T-cell (primary cell): ENCODE measurements at regions not wholly inside any gene's neighbourhood (a gene's known extent, or its start where the extent isn't known, plus 50 kb on each side); places are given as distances from the start of the nearest gene placed in this dataset.
"Not testable (repeated sequence)": the region's sequence is repeated elsewhere in the genome, so short reads cannot be mapped to it uniquely, and the experiment has no call there.

Experiments
- ATAC-seq, 4 experiments: fragments of 200-7000 bp in 3 of 4; fragments of 150-1000 bp in 1 of 4; cut with Tn5 transposase; replicated peaks in 1 of 4; 1 replicate in 3 of 4; 2 replicates in 1 of 4; pipeline ENCODE4 v1.10.0; 2021; ENCODE audit warnings: moderate library complexity in 3 of 4, mild to moderate bottlenecking in 2 of 4, moderate number of reproducible peaks in 1 of 4
- CTCF ChIA-PET, 2 donors: fragments of 300-600 bp; sonication (Branson Sonifier 250); formaldehyde crosslinking; loops; one replicate each; lab custom pipeline; 2022; ENCODE audit warnings: antibody characterized with exemption in 2 of 2; lab: Charles Lee
- POLR2A ChIA-PET, 2 donors: fragments of 300-600 bp; sonication (Branson Sonifier 250); formaldehyde crosslinking; loops; one replicate each; lab custom pipeline; 2022; ENCODE audit warnings: antibody characterized with exemption in 2 of 2; lab: Charles Lee
- DNase-seq, 35 experiments: peaks; one replicate each; pipeline versions ENCODE4 v3.0.0 to v3.0.0-alpha.2; 2013 to 2023
- H3K27ac ChIP-seq: one replicate; pipeline ENCODE4 v1.5.1; 2013; ENCODE audit warnings: low read length
- H3K27me3 ChIP-seq, 2 experiments: replicated peaks in 1 of 2; 1 replicate in 1 of 2; 2 replicates in 1 of 2; pipeline versions ENCODE4 v1.6.1 to v1.7.0; 2013; ENCODE audit warnings: low read length in 1 of 2, mixed read lengths in 1 of 2; ENCODE audit not compliant: control insufficient read depth in 2 of 2, insufficient read depth in 2 of 2; ENCODE audit errors: extremely low read depth in 1 of 2
- H3K36me3 ChIP-seq, 2 donors: 1 replicate in 1 of 2; 2 replicates in 1 of 2; pipeline versions ENCODE4 v1.6.1 to v1.7.0; 2013; ENCODE audit warnings: low read length in 1 of 2; ENCODE audit not compliant: control insufficient read depth in 2 of 2, insufficient read depth in 1 of 2; ENCODE audit errors: extremely low read depth in 1 of 2
- H3K4me1 ChIP-seq, 2 experiments: 1 replicate in 1 of 2; 2 replicates in 1 of 2; pipeline versions ENCODE4 v1.6.1 to v1.7.0; 2013; ENCODE audit warnings: low read length in 2 of 2, mixed read lengths in 1 of 2; ENCODE audit not compliant: insufficient read depth in 2 of 2, control insufficient read depth in 1 of 2; ENCODE audit errors: extremely low read depth in 1 of 2
- H3K4me3 ChIP-seq, 2 donors: 1 replicate in 1 of 2; 2 replicates in 1 of 2; pipeline versions ENCODE4 v1.5.1 to v1.7.0; 2013; ENCODE audit warnings: mild to moderate bottlenecking in 2 of 2, low read length in 1 of 2, moderate library complexity in 1 of 2; ENCODE audit not compliant: control insufficient read depth in 1 of 2; ENCODE audit errors: extremely low read depth in 1 of 2
- H3K9me3 ChIP-seq: 2 replicates; pipeline ENCODE4 v1.7.0; 2013
- H3K27ac Mint-ChIP-seq, 2 donors: one replicate each; pipeline ENCODE4 v1.8.0; 2020 to 2021; ENCODE audit warnings: mild to moderate bottlenecking in 2 of 2, mixed read lengths in 2 of 2
- H3K27me3 Mint-ChIP-seq, 2 donors: one replicate each; pipeline ENCODE4 v1.8.0; 2021 to 2022; ENCODE audit warnings: mixed read lengths in 2 of 2
- H3K36me3 Mint-ChIP-seq: one replicate; pipeline ENCODE4 v1.8.0; 2021; ENCODE audit warnings: mixed read lengths
- H3K4me1 Mint-ChIP-seq, 3 donors: one replicate each; pipeline ENCODE4 v1.8.0; 2020 to 2022; ENCODE audit warnings: mixed read lengths in 3 of 3, mild to moderate bottlenecking in 1 of 3
- H3K4me3 Mint-ChIP-seq, 3 donors: one replicate each; pipeline ENCODE4 v1.8.0; 2020 to 2022; ENCODE audit warnings: mild to moderate bottlenecking in 3 of 3, mixed read lengths in 3 of 3, moderate library complexity in 3 of 3
- H3K9me3 Mint-ChIP-seq, 3 donors: one replicate each; pipeline ENCODE4 v1.8.0; 2020 to 2022; ENCODE audit warnings: mixed read lengths in 3 of 3
- WGBS: methylation state at CpG from one replicate; pipeline ENCODE4 v1.1.5; 2013; ENCODE audit warnings: missing lambda C conversion rate; ENCODE audit not compliant: insufficient coverage; 5-methylcytosine and 5-hydroxymethylcytosine counted together

DNA sequence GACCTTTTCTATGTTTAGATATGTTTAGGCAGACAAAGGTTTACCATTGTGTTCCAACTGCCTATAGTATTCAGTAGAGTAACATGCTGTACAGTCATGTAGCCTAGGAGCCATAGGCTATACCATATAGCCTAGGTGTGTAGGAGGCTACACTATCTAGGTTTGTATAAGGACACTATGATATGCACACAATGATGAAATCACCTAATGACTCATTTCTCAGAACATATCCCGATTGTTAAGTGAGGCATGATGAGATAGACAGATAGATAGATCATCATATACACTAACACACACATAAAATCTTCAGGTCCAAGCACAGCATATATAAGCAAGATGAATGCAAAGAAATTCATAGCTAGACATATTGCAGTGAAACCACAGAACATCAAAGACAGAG lies 177.4 kb downstream of the NPIPA8 start:
- H3K27ac Mint-ChIP-seq, ATAC-seq, H3K27me3 ChIP-seq, POLR2A ChIA-PET, H3K4me3 ChIP-seq, H3K4me3 Mint-ChIP-seq, H3K4me1 Mint-ChIP-seq, H3K9me3 ChIP-seq, DNase-seq, H3K4me1 ChIP-seq, H3K36me3 ChIP-seq, H3K27ac ChIP-seq, H3K9me3 Mint-ChIP-seq, H3K36me3 Mint-ChIP-seq, CTCF ChIA-PET: not testable (repeated sequence)
- peaks cover 11 to 13% of the 10 kb centered on the region in 2 donors for H3K27me3 Mint-ChIP-seq
- no CpG with 5 or more reads among the region's 1 CpG for WGBS

DNA sequence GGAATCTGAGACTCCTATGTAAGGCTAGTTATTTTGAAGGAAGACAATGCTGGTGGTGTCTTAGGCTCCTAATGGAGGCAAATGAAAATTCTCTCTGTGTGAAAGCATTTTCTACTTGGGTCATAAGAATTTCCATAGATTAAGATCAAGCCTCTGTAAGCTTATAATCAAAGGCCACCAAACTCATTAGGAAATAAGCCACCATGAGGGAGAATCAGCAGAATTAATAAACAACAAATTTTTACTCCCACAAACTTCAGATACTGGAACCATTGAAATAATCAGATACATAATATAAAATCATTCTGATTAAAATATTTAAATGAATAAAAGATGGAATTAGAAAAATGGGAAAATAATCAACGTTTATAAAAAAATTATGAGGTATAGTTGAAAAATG lies 178.7 kb downstream of the NPIPA8 start:
- H3K27me3 ChIP-seq, CTCF ChIA-PET, H3K36me3 ChIP-seq, H3K4me1 ChIP-seq, H3K9me3 ChIP-seq, H3K9me3 Mint-ChIP-seq, DNase-seq, ATAC-seq, H3K4me3 ChIP-seq, H3K27ac ChIP-seq, H3K36me3 Mint-ChIP-seq, H3K27ac Mint-ChIP-seq, H3K4me1 Mint-ChIP-seq, H3K4me3 Mint-ChIP-seq, POLR2A ChIA-PET: not testable (repeated sequence)
- no CpG with 5 or more reads among the region's 1 CpG for WGBS
- peaks cover 11 to 13% of the 10 kb centered on the region in 2 donors for H3K27me3 Mint-ChIP-seq

- CTCF ChIA-PET, H3K4me1 ChIP-seq, H3K4me3 ChIP-seq, H3K27ac ChIP-seq, H3K36me3 Mint-ChIP-seq, H3K4me3 Mint-ChIP-seq, ATAC-seq, H3K27ac Mint-ChIP-seq, H3K4me1 Mint-ChIP-seq, H3K9me3 ChIP-seq, H3K36me3 ChIP-seq, DNase-seq, POLR2A ChIA-PET, H3K9me3 Mint-ChIP-seq, H3K27me3 ChIP-seq: not testable (repeated sequence)
- H3K27me3 Mint-ChIP-seq = peaks cover 9 to 16% of the 10 kb centered on the region in 2 donors
- no CpG with 5 or more reads among the region's 6 CpGs for WGBS
Observed at GRCh38 chr16:18152832-18153231, 183.7 kb downstream of the NPIPA8 start.

- H3K27ac ChIP-seq, H3K9me3 Mint-ChIP-seq, H3K36me3 ChIP-seq, H3K9me3 ChIP-seq, ATAC-seq, H3K36me3 Mint-ChIP-seq, H3K4me3 Mint-ChIP-seq, H3K4me3 ChIP-seq, H3K4me1 ChIP-seq, CTCF ChIA-PET, DNase-seq, H3K4me1 Mint-ChIP-seq, H3K27me3 ChIP-seq, POLR2A ChIA-PET, H3K27ac Mint-ChIP-seq: not testable (repeated sequence)
- WGBS = no CpG with 5 or more reads among the region's 5 CpGs
- H3K27me3 Mint-ChIP-seq = peaks cover 3 to 10% of the 10 kb centered on the region in 2 donors
Observed at GRCh38 chr16:18148132-18148531, 188.4 kb downstream of the NPIPA8 start.

GRCh38 chr16:18146601-18147142 lies 189.9 kb downstream of the NPIPA8 start:
- H3K27me3 Mint-ChIP-seq, H3K36me3 Mint-ChIP-seq, H3K4me3 Mint-ChIP-seq, DNase-seq, H3K4me1 ChIP-seq, H3K27me3 ChIP-seq, H3K9me3 Mint-ChIP-seq, H3K4me3 ChIP-seq, H3K9me3 ChIP-seq, POLR2A ChIA-PET, CTCF ChIA-PET, H3K27ac Mint-ChIP-seq, H3K27ac ChIP-seq, ATAC-seq, H3K4me1 Mint-ChIP-seq, H3K36me3 ChIP-seq: not testable (repeated sequence)
- no CpG with 5 or more reads among the region's 9 CpGs for WGBS

GRCh38 chr16:18142066-18142465 lies 194.5 kb downstream of the NPIPA8 start:
- H3K27me3 ChIP-seq, H3K27me3 Mint-ChIP-seq, H3K9me3 ChIP-seq, H3K4me3 ChIP-seq, ATAC-seq, DNase-seq, H3K27ac Mint-ChIP-seq, H3K27ac ChIP-seq, H3K36me3 ChIP-seq, H3K9me3 Mint-ChIP-seq, H3K4me1 ChIP-seq, H3K36me3 Mint-ChIP-seq, H3K4me1 Mint-ChIP-seq, CTCF ChIA-PET, H3K4me3 Mint-ChIP-seq, POLR2A ChIA-PET: not testable (repeated sequence)
- no CpG with 5 or more reads among the region's 5 CpGs for WGBS

- H3K36me3 Mint-ChIP-seq, H3K36me3 ChIP-seq, CTCF ChIA-PET, H3K27me3 ChIP-seq, POLR2A ChIA-PET, H3K27me3 Mint-ChIP-seq, H3K27ac Mint-ChIP-seq, H3K4me3 Mint-ChIP-seq, H3K4me3 ChIP-seq, ATAC-seq, H3K4me1 Mint-ChIP-seq, H3K9me3 ChIP-seq, H3K27ac ChIP-seq, H3K9me3 Mint-ChIP-seq, H3K4me1 ChIP-seq, DNase-seq: not testable (repeated sequence)
- WGBS = no CpG with 5 or more reads among the region's 1 CpG
Observed at GRCh38 chr16:18136288-18136687, 200.2 kb downstream of the NPIPA8 start.
